ENCODE measurements at regions not wholly inside any gene's neighbourhood (a gene's known extent, or its start where the extent isn't known, plus 50 kb on each side); places are given as distances from the start of the nearest gene placed in this dataset.

DNA sequence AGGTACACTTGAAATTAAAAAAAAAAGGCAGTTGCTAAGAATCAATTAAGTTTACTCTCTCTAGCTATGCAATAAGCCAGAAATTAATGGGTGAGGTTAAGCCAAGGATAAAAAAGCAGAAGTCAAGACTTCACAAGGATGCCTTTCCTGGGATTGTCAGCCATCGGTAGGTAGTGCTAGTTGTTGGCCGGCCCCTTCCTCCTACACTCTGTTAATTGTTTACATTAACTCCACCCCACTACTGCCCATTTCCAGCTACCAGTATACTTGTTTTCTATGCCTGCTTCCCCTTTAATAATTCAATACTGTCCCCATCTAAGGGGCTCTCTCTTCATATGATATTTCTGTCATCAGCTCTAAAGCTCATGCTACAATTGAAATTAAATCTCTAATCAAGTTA lies 461.0 kb downstream of the IPMK start:
- TF ChIP-seq EZH2 (IDR thresholded peaks at IDR 0.05; ENCODE audit: insufficient read depth, poor library complexity, severe bottlenecking) (no peak), EZH2phosphoT487 (IDR thresholded peaks at IDR 0.05; ENCODE audit: insufficient read depth, low read depth) (no peak)
